DND-41 (cell line): ENCODE measurements at regions not wholly inside any gene's neighbourhood (a gene's known extent, or its start where the extent isn't known, plus 50 kb on each side); places are given as distances from the start of the nearest gene placed in this dataset.

Experiments
- ATAC-seq: fragments of 200-7000 bp; cut with Tn5 transposase; 3 replicates; pipeline ENCODE4 v1.9.1; 2021; ENCODE audit warnings: low read depth; ENCODE audit not compliant: insufficient read depth
- DNase-seq: peaks from one replicate; pipeline ENCODE4 v3.0.0-alpha.2; 2020
- H2AFZ ChIP-seq: 2 replicates; pipeline ENCODE4 v1.6.0; 2012; ENCODE audit warnings: low read depth, low read length
- H3K27ac ChIP-seq: 2 replicates; pipeline ENCODE4 v1.5.1; 2012; ENCODE audit warnings: low read length, inconsistent platforms
- H3K27me3 ChIP-seq: fragments of 200-600 bp; sonication (generic); 2 replicates; pipeline ENCODE4 v1.6.0; 2012; ENCODE audit warnings: low read length, mild to moderate bottlenecking, inconsistent platforms; ENCODE audit not compliant: insufficient read depth, poor library complexity
- H3K36me3 ChIP-seq: 2 replicates; pipeline ENCODE4 v1.5.1; 2012; ENCODE audit warnings: low read length, inconsistent platforms; ENCODE audit not compliant: insufficient read depth
- H3K4me1 ChIP-seq: 2 replicates; pipeline ENCODE4 v1.5.1; 2012; ENCODE audit warnings: mild to moderate bottlenecking, low read length; ENCODE audit not compliant: insufficient read depth
- H3K4me2 ChIP-seq: 2 replicates; pipeline ENCODE4 v1.6.0; 2012; ENCODE audit warnings: mild to moderate bottlenecking, moderate library complexity, low read length, inconsistent platforms; ENCODE audit not compliant: insufficient read depth
- H3K4me3 ChIP-seq, 2 experiments: fragments of 200-600 bp in 1 of 2; shearing (Covaris generic) in 1 of 2; 2 replicates each; pipeline ENCODE4 v1.5.1; 2012 to 2016; ENCODE audit warnings: inconsistent platforms in 2 of 2, low read length in 2 of 2, mild to moderate bottlenecking in 2 of 2, low read depth in 1 of 2, moderate library complexity in 1 of 2
- H3K79me2 ChIP-seq: 2 replicates; pipeline ENCODE4 v1.6.0; 2012; ENCODE audit warnings: low read length, inconsistent platforms; ENCODE audit not compliant: insufficient read depth
- H3K9ac ChIP-seq: 2 replicates; pipeline ENCODE4 v1.6.0; 2012; ENCODE audit warnings: low read depth, mild to moderate bottlenecking, inconsistent platforms, low read length, moderate library complexity
- H3K9me3 ChIP-seq: 2 replicates; pipeline ENCODE4 v1.5.1; 2012; ENCODE audit warnings: low read length, moderate library complexity, mild to moderate bottlenecking, inconsistent platforms; ENCODE audit not compliant: insufficient read depth, severe bottlenecking
- H4K20me1 ChIP-seq: 2 replicates; pipeline ENCODE4 v1.6.0; 2012; ENCODE audit warnings: low read length; ENCODE audit not compliant: insufficient read depth
- EZH2 ChIP-seq: IDR thresholded peaks from 3 replicates; pipeline ENCODE4 v1.6.1; 2012; ENCODE audit warnings: borderline replicate concordance, low read depth, mild to moderate bottlenecking, moderate library complexity, low read length, inconsistent platforms; ENCODE audit not compliant: severe bottlenecking
- TF ChIP-seq, protein P1 (sequence below): IDR thresholded peaks from 2 replicates; pipeline ENCODE4 v1.5.1; 2012; ENCODE audit warnings: borderline replicate concordance, low read length, moderate library complexity, mild to moderate bottlenecking; ENCODE audit not compliant: poor library complexity, severe bottlenecking; ENCODE audit errors: extremely low read depth

DNA sequence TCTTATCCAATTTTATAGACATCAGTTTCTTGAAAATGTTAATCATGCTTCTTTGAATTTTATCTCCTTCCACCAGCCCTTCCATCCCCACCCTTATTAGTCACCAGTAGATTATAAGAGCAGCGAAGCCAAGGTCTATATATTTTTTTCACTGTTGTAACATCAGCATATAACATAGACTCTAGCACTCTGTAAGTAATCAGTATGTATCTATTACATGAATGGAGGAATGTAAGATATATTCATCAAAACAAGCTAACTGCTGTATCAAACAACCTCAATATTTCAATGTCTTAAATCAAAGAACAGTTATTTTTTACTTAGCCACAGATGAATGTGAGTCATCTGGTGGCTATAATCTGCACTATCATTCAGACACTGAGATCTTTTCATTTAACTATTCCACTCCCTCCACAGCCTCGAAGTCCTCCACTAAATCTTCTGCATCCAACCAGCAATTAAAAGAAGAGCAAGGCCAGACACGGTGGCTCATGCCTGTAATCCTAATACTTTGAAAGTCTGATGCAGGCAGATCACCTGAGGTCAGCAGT lies 178.9 kb downstream of the CENPC start:
- H3K4me2 ChIP-seq, result no peak overlapping the region
- H2AFZ ChIP-seq, result no peak overlapping the region
- ATAC-seq (no peak), DNase-seq (no peak)
- no peaks in the 10 kb centered on the region for H3K79me2 ChIP-seq
- no peaks in the 10 kb centered on the region for H3K27me3 ChIP-seq
- H3K9ac ChIP-seq, result no peak overlapping the region
- H4K20me1 ChIP-seq, result no peaks in the 10 kb centered on the region
- no peaks in the 10 kb centered on the region for H3K36me3 ChIP-seq
- peaks cover 5% of the 10 kb centered on the region for H3K9me3 ChIP-seq
- no peak overlapping the region for H3K27ac ChIP-seq
- no peak overlapping the region for H3K4me3 ChIP-seq
- no peaks in the 10 kb centered on the region for H3K4me1 ChIP-seq
- no peak for TF ChIP-seq EZH2
- TF ChIP-seq, protein P1, sequence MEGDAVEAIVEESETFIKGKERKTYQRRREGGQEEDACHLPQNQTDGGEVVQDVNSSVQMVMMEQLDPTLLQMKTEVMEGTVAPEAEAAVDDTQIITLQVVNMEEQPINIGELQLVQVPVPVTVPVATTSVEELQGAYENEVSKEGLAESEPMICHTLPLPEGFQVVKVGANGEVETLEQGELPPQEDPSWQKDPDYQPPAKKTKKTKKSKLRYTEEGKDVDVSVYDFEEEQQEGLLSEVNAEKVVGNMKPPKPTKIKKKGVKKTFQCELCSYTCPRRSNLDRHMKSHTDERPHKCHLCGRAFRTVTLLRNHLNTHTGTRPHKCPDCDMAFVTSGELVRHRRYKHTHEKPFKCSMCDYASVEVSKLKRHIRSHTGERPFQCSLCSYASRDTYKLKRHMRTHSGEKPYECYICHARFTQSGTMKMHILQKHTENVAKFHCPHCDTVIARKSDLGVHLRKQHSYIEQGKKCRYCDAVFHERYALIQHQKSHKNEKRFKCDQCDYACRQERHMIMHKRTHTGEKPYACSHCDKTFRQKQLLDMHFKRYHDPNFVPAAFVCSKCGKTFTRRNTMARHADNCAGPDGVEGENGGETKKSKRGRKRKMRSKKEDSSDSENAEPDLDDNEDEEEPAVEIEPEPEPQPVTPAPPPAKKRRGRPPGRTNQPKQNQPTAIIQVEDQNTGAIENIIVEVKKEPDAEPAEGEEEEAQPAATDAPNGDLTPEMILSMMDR, result no peak

DNA sequence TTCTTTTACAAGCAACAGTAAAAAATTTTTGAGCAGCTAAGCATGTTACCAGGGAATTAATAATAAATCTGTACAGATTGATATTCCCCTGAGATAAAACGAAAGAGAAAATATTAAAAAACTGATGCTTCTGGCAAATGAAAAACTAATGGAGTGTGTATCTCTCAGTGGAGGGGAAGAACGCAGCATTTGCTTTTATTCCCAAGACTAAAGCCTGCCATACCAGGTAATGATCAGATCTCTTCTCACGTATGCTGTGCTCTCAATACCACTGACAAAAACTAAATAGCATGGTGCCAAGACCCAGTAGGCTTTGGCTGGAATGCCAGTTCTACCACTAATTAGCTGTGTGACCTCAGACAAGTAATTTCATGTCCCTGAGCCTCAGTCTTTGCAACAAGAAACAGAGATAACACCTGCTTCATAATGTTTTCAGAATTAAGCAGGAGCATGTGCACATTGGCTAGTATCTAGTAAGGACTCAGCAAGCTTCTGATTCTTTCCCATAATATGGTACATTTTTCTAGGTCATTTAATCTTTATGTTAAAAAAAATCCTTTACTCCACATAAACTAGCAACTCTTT lies 179.6 kb downstream of the CENPC start:
- H3K4me3 ChIP-seq, result no peak overlapping the region
- no peaks in the 10 kb centered on the region for H4K20me1 ChIP-seq
- no peaks in the 10 kb centered on the region for H3K4me1 ChIP-seq
- H3K36me3 ChIP-seq, result no peaks in the 10 kb centered on the region
- H2AFZ ChIP-seq, result no peak overlapping the region
- H3K27me3 ChIP-seq, result no peaks in the 10 kb centered on the region
- TF ChIP-seq, protein P1, result no peak
- TF ChIP-seq EZH2, result no peak
- H3K27ac ChIP-seq, result no peak overlapping the region
- H3K79me2 ChIP-seq, result no peaks in the 10 kb centered on the region
- H3K9me3 ChIP-seq, result peaks cover 5% of the 10 kb centered on the region
- ATAC-seq, result no peak
- no peak overlapping the region for H3K9ac ChIP-seq
- no peak overlapping the region for H3K4me2 ChIP-seq
- DNase-seq, result no peak

DNA sequence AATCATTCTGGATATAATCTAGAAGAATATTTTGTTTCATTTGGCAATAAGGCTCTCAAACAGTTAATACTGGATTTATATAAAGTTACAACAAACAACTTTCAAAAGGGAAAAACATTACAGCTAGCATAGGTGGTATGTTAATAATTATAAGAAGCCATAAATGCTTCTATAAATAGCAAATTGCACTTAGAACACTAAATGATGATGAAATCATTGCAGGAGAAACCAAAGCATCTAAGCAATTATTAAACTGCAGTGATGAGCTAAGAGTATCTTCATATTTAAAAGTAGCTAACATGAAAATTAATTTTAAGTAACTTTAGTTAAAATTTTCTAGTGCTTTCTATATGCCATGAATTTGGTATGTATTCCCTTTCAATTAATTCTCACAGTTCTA lies 189.5 kb downstream of the CENPC start:
- Histone ChIP-seq H4K20me1 (no peaks in the 10 kb centered on the region), H3K27ac (no peak overlapping the region), H3K9me3 (no peaks in the 10 kb centered on the region), H2AFZ (no peak overlapping the region), H3K4me1 (peaks cover 9% of the 10 kb centered on the region), H3K4me2 (no peak overlapping the region), H3K4me3 (no peak overlapping the region), H3K9ac (no peak overlapping the region), H3K27me3 (no peaks in the 10 kb centered on the region), H3K79me2 (no peaks in the 10 kb centered on the region), H3K36me3 (no peaks in the 10 kb centered on the region)
- DNase-seq, result no peak
- TF ChIP-seq, protein P1, result no peak
- no peak for TF ChIP-seq EZH2
- no peak for ATAC-seq
